HG03139 (cell line): ENCODE measurements at regions not wholly inside any gene's neighbourhood (a gene's known extent, or its start where the extent isn't known, plus 50 kb on each side); places are given as distances from the start of the nearest gene placed in this dataset.
"Not testable (repeated sequence)": the region's sequence is repeated elsewhere in the genome, so short reads cannot be mapped to it uniquely, and the experiment has no call there.

Experiments used
- ATAC-seq: cut with Tn5 transposase; IDR thresholded peaks from one replicate; pipeline ENCODE4 v1.9.1; 2021; ENCODE audit not compliant: unreplicated experiment

DNA sequence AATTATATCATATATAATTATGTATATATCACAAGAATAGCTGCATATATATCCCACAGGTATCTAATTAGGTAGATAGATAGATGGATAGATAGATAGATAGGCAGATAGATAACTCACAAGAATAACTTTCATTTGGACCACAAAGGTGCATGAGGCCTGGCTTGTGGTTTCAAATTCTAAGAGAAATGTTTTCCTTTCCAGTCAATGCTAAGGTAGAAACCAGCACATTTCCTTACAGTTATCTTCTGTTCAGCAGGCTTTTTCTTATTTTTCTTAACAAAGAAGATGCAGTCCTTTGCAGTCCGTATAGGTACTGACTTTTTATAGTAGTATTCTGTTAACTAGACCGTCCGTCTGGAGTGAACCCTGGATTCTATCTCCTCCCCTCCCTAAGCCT is 152.9 kb upstream of the ANKFN1 start:
- no peak for ATAC-seq

DNA sequence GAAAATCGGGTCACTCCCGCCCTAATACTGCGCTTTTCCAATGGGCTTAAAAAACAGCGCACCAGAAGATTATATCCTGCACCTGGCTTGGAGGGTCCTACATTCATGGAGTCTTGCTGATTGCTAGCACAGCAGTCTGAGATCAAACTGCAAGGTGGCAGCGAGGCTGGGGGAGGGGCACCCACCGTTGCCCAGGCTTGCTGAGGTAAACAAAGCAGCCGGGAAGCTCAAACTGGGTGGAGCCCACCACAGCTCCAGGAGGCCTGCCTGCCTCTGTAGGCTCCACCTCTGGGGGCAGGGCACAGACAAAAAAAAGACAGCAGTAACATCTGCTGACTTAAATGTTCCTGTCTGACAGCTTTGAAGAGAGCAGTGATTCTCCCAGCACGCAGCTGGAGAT is 150.6 kb upstream of the ANKFN1 start:
- not testable (repeated sequence) for ATAC-seq

DNA sequence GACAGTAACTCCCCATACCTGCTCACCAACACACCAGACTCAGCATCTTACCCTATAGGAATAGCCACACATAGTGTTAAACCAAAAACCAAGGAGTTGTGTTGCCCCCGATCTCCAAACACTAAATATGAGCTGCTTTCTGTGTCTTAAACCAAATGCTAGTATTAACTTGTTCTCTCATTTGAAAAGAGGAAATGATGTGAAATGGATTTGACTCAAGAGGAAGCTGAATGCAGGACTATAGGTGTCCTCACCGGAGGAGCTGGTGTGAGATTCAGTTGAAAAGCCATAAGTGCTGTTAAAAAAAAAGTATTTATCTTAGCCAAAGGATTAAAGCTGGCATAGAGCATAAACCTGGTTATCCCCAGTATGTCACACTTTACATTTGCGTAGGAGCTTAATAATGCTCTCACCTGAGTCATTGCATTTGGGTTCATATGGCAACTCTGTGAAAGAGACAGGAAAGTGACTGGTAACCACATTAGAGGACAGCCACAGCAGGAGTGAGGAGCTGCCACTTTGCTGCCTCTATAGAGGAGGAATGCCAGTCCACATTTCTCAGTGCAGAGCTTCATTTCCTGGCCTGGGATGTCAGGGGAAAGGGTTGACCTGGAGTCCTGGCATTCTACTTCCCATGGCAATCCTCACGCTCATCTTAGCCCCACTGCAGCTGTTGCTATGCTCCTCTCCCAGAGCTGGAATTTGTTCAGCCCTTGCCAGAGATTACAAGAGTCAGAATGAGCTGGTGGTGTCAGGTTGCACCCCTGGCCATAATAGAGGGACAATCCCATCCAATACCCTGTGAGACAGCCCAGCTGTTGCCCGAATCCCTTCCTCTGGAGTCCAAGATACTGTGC is 143.3 kb upstream of the ANKFN1 start:
- no peak for ATAC-seq

DNA sequence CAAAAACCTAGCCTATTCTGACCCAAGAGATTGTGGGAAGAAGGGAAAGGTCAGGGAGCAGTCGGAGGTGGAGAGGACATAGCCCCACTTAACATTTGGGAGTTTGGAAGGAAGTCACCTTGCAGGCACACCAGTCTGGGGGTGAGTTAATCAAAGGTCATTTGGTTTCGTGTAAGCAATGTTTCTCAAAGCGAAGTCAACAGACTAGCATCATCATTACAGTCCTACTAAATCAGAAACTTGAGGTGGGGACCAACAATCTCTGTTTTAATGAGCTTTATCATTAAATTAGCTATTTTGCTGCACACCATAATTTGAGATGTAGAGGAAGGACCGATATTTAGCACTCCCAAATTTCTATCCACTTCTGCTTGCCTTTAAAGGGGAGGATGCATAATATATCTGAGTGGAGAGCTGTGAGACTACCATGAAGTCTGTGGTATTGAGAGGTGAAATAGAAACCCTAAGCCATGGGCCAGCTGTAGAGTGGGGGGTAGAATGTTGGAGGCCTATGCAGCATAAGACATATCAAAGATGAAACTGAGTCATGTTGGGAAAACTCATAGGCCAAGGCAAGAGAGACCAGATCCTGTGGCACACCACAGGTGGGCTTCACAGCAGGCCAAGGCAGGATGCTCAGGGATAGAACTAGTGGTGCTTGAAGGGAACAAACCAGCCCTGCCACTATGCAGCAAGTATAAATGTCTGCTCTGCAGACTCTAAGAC is 141.7 kb upstream of the ANKFN1 start:
- ATAC-seq = no peak

DNA sequence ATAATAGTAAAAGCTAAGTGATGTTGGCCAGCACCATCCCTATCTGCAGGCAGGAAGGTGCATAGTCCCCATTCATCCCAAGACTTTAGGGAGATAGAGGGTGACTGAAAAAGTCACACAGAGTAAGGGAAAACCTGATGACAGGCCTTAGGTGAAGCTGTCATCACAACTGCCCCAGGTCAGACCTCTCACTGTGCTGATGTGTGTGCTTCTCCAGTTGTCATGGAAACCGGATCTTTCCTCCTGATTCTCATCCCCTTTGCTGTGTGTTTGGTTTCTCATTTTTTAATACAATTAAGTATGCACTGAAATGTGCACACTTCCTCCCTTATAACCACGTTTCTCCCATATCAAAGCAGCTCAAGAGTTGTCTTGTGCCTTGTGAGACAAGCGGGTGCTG is 135.1 kb upstream of the ANKFN1 start:
- ATAC-seq = no peak

DNA sequence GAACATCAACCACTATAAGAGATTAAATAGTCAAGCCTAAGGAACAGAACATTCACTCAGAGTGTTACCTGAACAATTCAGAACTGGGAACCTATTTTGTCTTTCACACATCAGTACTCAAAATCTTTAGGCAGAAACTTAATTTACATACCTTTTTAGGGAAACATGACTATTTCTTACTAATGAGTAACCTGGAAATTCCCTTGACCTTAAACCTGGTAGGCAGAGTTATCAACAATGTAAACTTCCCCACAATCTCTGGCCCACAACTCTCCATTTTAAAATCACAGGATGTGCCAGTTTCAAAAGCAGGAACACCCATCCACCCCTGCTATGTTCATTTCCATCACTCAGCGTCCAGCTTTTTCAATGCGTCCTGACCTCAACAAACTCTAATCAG is 132.9 kb upstream of the ANKFN1 start:
- ATAC-seq = no peak

DNA sequence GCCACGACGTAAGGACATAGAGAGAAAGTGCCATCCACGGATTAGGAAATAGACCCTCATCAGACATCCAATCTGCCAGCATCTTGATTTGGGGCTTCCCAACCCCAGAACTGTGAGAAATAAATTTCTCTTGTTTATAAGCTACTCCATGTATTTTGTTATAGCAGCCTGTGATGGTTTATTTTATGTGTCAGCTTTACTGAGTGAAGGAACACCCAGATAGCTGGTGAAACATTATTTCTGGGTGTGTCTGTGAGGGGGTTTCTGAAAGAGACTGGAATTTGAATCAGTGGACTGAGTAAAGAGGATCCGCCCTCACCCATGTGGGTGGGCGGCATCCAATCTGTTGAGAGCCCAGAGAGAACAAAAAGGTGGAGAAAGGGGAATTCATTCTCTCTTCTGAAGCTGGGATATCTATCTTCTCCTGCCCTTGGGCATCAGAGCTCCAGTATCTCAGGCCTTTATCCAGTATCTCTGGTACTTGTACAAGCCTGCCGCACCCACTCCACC is 131.5 kb upstream of the ANKFN1 start:
- ATAC-seq = no peak

DNA sequence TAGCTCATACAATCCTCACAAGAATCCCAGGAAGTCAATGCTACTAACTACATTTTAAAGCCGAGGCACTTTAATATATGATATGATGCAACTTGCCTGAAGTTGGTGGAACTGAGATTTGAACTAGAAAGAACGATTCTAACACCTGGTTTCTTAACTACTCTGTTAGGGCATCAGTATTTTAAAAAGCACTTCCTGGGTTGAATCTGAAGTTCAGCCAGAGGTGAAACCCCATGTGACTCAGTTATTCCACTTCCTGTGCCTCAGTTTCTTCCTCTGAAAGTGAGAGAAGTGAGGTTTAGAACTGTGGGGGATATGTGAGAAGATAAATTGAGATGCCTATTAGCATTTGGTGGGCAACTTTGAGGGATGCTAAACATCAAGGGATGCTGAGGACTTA is 129.4 kb upstream of the ANKFN1 start:
- no peak for ATAC-seq

DNA sequence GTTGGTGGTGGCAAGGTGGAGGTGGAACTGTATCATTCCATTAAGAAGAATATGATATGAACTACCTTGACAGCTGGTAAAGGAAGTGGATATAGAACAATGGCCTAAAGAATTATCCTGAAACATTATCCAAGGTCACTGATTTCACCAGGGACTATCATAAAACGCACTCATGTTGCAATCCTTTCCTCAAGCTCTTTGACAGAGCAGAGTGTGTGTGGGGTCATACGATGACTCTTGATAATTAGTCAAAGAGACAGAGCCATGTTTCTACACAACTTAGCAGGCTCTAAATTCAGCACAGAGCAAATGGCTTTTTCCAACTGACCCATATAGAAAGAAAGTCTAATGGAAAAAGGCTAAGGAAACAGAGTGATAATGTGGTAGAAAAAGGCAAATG is 126.4 kb upstream of the ANKFN1 start:
- no peak for ATAC-seq

DNA sequence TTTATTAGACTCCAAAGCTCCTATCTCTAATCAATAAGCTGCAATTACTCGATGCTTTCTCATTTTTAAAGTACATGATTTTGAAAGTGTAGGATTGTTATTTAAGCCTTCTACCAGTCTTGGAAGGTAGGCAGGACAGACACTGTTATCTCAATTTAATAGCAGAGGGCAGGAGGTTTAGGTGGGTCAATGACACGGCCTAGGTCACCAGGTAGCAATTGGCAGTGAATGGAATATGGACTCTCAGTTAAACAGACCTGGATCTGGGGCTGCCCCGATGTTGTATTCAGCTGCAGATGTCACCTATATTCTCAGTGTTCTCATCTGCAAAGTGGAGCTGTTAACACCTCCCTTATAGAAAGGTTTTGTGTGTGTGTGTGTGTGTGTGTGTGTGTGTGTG is 124.4 kb upstream of the ANKFN1 start:
- ATAC-seq = no peak

DNA sequence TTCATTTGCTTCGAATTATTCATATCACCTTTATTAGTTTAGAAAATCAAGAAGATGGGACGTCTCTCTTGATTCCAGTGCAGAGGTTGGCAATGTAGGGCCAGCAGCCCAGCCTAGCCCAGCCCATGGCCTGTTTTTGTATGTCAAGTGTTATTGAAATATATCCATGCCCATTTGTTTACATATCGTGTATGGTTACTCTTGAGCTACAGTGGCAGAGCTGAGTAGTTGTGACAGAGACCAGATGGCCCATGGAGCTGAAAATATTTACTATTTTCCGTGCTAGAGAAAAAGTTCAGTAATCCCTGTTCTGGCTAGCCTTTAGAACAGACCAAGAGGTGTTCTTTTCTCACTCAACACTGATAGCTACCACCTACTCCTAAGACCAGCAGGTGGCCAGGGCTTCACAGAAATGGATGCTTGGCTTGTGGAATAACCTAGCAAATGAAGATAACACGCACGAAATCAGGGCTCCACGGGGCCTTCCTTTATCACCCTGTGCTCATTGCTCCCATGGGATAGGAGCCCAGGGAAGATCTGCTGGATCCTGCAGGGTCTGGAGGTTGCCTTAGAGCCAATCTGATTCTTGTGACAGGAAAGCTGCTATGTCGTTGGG is 123.2 kb upstream of the ANKFN1 start:
- no peak for ATAC-seq

DNA sequence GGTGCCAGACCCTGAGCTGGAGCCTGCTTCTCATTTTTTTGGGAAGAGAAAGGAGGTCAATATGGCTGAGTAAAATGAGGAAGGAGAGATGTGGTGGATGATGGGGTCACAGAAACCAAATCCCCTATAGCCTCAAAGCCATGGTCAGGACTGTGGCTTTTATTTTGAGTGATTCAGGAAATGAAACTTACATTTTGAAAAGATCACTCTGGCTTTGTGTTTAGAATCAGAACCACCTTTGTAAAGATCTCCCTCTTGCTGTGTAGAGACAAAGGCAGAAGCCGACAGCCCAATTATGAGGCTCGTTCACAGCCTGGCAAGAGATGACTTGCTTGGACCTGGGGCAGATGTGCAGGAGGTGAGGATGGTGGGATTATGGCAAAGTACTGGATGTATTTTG is 121.6 kb upstream of the ANKFN1 start:
- ATAC-seq = no peak

DNA sequence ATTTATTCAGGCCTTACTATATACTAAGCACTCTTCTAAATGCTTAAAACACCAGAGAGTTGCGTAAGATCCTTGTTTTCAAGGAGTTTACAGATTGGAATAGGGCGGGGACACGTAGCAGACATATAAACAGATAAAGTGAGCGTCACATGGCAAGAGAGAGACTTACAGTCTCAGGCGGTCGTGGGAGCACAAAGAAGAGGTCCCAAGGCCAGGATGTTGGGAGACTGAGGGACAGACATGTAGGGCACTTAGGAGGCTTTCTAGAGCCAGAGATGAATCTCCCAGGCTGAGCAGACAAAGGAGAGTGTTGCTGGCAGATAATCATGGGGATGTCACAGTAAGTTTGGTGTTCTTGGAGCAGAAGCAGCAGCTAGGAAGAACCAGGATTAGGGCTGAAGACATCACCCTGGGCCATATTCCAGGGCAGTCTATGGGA is 119.1 kb upstream of the ANKFN1 start:
- no peak for ATAC-seq

DNA sequence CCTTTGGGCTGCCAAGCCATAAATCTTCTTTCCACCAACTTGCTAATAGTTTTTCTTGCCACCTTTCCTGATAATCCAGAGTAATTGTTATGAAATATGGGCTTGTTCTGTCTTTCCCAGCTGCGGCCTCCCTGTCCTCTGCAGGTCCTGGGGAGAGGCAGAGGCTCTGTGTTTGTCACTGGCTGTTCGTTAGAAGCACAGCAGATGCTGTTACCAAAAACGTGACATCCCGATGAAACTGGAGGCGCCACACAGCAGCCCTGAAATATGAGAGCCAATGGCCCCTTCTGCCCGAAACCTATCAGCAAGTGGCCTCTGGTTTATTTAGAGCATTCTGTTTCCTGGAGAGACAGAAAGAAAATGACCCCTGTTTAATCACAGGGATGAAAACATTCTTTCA is 115.1 kb upstream of the ANKFN1 start:
- ATAC-seq = no peak

DNA sequence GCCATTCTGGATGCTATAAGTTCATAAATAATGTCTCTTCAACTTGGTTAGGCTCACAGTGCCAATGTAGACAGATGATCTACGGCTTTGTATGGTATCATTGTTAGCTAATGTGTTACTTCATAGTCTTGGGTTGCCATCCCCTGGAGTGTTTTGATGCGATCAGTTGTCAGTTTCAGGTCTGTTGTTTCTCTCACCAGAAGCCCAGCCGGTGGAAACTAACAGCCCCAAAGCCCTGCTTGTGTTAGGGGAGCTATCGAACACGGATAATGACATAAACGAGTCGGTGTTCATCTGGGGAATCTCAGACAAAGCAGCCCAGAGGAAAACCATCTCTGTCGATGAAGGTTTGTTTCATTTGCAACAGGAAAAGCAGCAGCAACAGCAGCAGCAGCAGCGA is 107.4 kb upstream of the ANKFN1 start:
- no peak for ATAC-seq

DNA sequence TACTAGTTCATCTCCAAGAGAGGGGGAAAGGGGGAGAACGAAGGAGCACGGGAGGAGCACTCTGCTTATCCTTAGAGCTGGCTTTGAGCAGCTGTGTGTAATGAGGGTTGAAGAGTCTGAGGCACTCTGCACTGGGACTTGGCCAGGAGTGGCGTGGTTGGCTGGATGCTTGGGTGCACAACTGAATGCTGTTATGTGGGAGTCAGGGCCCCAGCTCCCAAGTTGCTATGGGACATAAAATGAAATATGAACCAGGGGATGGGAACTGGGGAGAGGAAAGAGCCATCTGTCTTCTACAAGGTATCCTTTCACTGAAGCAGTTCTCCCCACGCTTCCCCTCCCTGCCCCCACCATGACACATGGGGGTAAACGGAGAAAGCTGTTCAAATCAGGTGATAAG is 105.9 kb upstream of the ANKFN1 start:
- ATAC-seq = no peak

DNA sequence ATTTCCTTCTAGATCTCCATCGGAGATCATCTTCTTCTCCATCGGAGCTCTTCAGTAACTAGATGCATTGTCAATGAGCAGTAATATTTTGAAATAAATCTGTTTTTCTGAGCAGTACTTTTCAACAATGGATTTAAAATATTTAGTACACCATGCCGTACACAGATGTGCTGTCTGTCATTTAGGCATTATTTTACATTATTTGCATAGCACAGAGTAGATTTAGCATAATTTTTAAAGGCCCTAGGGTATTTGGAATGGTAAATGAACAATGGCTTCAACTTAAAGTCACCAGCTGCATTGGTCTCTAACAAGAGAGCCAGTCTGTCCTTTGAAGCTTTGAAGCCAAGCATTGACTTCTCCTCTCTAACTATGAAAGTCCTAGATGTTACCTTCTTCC is 95.4 kb upstream of the ANKFN1 start:
- ATAC-seq = no peak

DNA sequence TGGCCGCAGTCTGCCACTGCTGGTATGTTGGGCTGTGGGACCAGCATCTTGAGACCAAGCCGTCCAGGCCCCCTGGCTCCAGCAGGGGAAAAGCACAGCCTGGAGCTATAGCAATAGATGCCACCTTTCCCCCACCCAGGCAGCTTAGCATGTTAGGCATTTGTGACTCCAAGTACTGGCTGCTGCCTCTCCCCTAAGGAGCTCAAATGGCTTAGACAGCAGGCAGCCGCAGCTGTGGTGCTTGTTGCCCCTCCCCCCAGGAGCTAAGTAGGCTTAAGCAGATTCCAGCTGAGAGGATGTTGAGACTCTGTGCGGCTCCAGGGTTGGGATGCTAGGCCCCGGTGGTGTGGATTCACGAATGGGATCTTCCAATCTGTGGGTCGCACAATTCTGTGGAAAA is 88.8 kb upstream of the ANKFN1 start:
- no peak for ATAC-seq

DNA sequence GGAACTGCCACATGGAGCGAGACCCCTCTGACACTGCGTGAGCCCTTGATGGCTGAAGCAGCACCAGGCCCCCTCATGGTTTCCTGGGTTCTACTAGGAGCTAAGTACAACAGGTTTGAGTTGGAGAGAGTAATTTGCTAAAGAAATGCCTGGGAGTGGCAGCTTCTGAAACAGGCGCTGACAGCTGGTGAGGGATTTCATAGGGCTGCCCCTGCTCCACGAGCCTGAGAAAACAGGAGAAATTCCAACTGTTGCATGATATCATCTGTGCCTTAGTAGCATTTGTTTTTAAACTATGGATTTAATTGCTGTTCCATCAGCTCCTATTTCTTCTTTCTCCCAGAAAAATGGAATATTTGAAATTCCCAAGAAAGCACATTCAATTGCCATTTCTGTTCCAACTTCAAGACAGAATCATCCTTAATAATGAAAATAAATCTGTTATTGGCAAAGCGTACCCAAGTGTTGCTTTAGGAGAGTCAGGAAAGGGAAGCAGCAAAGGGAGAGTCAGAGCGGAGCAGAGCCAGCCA is 78.8 kb upstream of the ANKFN1 start:
- no peak for ATAC-seq

DNA sequence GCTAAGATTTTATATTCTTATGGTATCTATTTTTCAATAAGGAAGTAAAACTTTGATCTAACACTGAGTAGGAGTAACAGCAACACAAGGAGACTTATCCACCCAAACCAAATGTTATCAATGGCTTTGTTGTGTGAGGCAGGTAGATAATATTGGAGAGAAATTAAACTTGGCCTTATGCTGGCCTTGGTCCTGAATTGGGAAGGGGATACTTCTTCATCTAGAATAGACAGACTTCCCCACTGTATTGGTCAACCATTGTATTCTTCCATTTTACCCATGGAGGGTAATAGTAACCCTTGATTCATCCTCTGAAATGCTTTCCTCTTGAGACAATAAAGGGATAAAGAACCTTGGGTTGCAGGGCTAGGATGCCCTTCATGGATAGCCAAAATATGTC is 76.3 kb upstream of the ANKFN1 start:
- no peak for ATAC-seq

DNA sequence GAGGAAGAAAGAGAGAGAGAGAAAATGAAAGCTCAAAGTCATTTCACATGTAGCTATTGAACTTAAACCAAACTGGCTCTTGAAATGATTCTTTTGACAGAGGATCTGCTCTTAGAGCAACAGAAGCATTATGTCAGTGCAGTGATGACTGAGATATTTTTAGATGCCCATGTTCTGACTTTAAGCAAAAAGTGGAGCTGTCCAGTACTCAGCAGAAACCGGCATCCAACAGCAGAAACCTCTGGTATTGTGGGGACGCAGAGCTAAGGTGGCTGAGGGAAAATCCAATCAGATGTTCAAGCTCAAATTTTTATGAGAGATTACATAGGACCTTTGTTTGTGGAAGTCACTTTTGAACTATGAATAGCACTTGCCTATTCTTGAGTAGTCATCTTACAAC is 69.8 kb upstream of the ANKFN1 start:
- ATAC-seq = no peak
